HEK293 (cell line): ENCODE measurements at regions not wholly inside any gene's neighbourhood (a gene's known extent, or its start where the extent isn't known, plus 50 kb on each side); places are given as distances from the start of the nearest gene placed in this dataset.

Source experiments
- ATF2 ChIP-seq: fragments of 450-650 bp; formaldehyde crosslinking; IDR thresholded peaks from 2 replicates; pipeline ENCODE4 v1.5.1; 2016; ENCODE audit warnings: missing biosample characterization, missing genetic modification characterization, low read depth
- TCF7L2 ChIP-seq: IDR thresholded peaks from 2 replicates; pipeline ENCODE4 v1.6.1; 2011; ENCODE audit warnings: low read depth, mild to moderate bottlenecking, inconsistent platforms, low read length, moderate library complexity, borderline replicate concordance
- YY1 ChIP-seq: fragments of 450-650 bp; formaldehyde crosslinking; IDR thresholded peaks from 2 replicates; pipeline ENCODE4 v1.5.1; 2018; ENCODE audit warnings: missing biosample characterization, missing genetic modification characterization
- ZNF274 ChIP-seq, 2 experiments: fragments of 200-500 bp in 1 of 2; fragments of 450-650 bp in 1 of 2; sonication (Bioruptor generic) in 1 of 2; formaldehyde crosslinking in 1 of 2; IDR thresholded peaks; 2 replicates each; pipeline versions ENCODE4 v1.5.1 to v1.6.1; 2014 to 2016; ENCODE audit warnings: borderline replicate concordance in 1 of 2, inconsistent platforms in 1 of 2, low read length in 1 of 2, missing biosample characterization in 1 of 2, missing genetic modification characterization in 1 of 2
- ZNF302 ChIP-seq: fragments of 450-650 bp; formaldehyde crosslinking; IDR thresholded peaks from 2 replicates; pipeline ENCODE4 v1.5.1; 2016; ENCODE audit warnings: missing biosample characterization, missing genetic modification characterization, low read depth
- ZNF529 ChIP-seq: fragments of 450-650 bp; formaldehyde crosslinking; IDR thresholded peaks from 2 replicates; pipeline ENCODE4 v1.5.1; 2017; ENCODE audit warnings: missing genetic modification characterization, missing biosample characterization; ENCODE audit not compliant: insufficient replicate concordance
- ZNF639 ChIP-seq: fragments of 450-650 bp; formaldehyde crosslinking; IDR thresholded peaks from 2 replicates; pipeline ENCODE4 v1.5.1; 2016; ENCODE audit warnings: missing biosample characterization, missing genetic modification characterization
- ZNF664 ChIP-seq: fragments of 450-650 bp; formaldehyde crosslinking; IDR thresholded peaks from 2 replicates; pipeline ENCODE4 v1.5.1; 2016; ENCODE audit warnings: missing biosample characterization, missing genetic modification characterization
- ZNF791 ChIP-seq: fragments of 450-650 bp; formaldehyde crosslinking; IDR thresholded peaks from 2 replicates; pipeline ENCODE4 v1.5.1; 2016; ENCODE audit warnings: missing biosample characterization, missing genetic modification characterization
- TF ChIP-seq, protein P1 (sequence below): fragments of 450-650 bp; formaldehyde crosslinking; IDR thresholded peaks from 2 replicates; pipeline ENCODE4 v1.5.1; 2016; ENCODE audit warnings: missing biosample characterization, missing genetic modification characterization
- TF ChIP-seq, protein P2 (sequence below): sonication (generic); formaldehyde crosslinking; IDR thresholded peaks from 2 replicates; pipeline ENCODE4 v1.8.1; 2022; ENCODE audit warnings: mild to moderate bottlenecking, moderate library complexity, missing genetic modification reagents
- TF ChIP-seq, protein P3 (sequence below): fragments of 450-650 bp; formaldehyde crosslinking; IDR thresholded peaks from 2 replicates; pipeline ENCODE4 v1.5.1; 2016; ENCODE audit warnings: missing biosample characterization, missing genetic modification characterization
- TF ChIP-seq, protein P4 (sequence below): fragments of 450-650 bp; formaldehyde crosslinking; IDR thresholded peaks from 2 replicates; pipeline ENCODE4 v1.5.1; 2017; ENCODE audit warnings: missing biosample characterization, missing genetic modification characterization
- TF ChIP-seq, protein P5 (sequence below): fragments of 450-650 bp; formaldehyde crosslinking; IDR thresholded peaks from 2 replicates; pipeline ENCODE4 v1.5.1; 2016; ENCODE audit warnings: missing biosample characterization, missing genetic modification characterization

GRCh38 chr1:213844632-213845031 lies 143.1 kb upstream of the PROX1 start:
- TF ChIP-seq ZNF529 (tag by site-specific recombination) (no peak), ZNF791 (tag by site-specific recombination) (no peak), TCF7L2 (no peak), ZNF302 (no peak), ATF2 (no peak), ZNF639 (tag by site-specific recombination) (no peak), ZNF274 (IDR thresholded peaks at IDR 0.05; ENCODE audit: low read length) (no peak), ZNF274 (tag by site-specific recombination; IDR thresholded peaks at IDR 0.05; ENCODE audit: borderline replicate concordance) (no peak), ZNF664 (tag by site-specific recombination) (no peak), YY1 (tag by site-specific recombination) (no peak)
- TF ChIP-seq, protein P1, sequence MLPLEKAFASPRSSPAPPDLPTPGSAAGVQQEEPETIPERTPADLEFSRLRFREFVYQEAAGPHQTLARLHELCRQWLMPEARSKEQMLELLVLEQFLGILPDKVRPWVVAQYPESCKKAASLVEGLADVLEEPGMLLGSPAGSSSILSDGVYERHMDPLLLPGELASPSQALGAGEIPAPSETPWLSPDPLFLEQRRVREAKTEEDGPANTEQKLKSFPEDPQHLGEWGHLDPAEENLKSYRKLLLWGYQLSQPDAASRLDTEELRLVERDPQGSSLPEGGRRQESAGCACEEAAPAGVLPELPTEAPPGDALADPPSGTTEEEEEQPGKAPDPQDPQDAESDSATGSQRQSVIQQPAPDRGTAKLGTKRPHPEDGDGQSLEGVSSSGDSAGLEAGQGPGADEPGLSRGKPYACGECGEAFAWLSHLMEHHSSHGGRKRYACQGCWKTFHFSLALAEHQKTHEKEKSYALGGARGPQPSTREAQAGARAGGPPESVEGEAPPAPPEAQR = no peak
- TF ChIP-seq, protein P2, sequence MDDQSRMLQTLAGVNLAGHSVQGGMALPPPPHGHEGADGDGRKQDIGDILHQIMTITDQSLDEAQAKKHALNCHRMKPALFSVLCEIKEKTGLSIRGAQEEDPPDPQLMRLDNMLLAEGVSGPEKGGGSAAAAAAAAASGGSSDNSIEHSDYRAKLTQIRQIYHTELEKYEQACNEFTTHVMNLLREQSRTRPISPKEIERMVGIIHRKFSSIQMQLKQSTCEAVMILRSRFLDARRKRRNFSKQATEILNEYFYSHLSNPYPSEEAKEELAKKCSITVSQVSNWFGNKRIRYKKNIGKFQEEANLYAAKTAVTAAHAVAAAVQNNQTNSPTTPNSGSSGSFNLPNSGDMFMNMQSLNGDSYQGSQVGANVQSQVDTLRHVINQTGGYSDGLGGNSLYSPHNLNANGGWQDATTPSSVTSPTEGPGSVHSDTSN (CRISPR knock-in tag) = no peak
- TF ChIP-seq, protein P3, sequence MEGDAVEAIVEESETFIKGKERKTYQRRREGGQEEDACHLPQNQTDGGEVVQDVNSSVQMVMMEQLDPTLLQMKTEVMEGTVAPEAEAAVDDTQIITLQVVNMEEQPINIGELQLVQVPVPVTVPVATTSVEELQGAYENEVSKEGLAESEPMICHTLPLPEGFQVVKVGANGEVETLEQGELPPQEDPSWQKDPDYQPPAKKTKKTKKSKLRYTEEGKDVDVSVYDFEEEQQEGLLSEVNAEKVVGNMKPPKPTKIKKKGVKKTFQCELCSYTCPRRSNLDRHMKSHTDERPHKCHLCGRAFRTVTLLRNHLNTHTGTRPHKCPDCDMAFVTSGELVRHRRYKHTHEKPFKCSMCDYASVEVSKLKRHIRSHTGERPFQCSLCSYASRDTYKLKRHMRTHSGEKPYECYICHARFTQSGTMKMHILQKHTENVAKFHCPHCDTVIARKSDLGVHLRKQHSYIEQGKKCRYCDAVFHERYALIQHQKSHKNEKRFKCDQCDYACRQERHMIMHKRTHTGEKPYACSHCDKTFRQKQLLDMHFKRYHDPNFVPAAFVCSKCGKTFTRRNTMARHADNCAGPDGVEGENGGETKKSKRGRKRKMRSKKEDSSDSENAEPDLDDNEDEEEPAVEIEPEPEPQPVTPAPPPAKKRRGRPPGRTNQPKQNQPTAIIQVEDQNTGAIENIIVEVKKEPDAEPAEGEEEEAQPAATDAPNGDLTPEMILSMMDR (tag by site-specific recombination) = no peak
- TF ChIP-seq, protein P4, sequence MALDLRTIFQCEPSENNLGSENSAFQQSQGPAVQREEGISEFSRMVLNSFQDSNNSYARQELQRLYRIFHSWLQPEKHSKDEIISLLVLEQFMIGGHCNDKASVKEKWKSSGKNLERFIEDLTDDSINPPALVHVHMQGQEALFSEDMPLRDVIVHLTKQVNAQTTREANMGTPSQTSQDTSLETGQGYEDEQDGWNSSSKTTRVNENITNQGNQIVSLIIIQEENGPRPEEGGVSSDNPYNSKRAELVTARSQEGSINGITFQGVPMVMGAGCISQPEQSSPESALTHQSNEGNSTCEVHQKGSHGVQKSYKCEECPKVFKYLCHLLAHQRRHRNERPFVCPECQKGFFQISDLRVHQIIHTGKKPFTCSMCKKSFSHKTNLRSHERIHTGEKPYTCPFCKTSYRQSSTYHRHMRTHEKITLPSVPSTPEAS (tag by site-specific recombination) = no peak
- TF ChIP-seq, protein P5, sequence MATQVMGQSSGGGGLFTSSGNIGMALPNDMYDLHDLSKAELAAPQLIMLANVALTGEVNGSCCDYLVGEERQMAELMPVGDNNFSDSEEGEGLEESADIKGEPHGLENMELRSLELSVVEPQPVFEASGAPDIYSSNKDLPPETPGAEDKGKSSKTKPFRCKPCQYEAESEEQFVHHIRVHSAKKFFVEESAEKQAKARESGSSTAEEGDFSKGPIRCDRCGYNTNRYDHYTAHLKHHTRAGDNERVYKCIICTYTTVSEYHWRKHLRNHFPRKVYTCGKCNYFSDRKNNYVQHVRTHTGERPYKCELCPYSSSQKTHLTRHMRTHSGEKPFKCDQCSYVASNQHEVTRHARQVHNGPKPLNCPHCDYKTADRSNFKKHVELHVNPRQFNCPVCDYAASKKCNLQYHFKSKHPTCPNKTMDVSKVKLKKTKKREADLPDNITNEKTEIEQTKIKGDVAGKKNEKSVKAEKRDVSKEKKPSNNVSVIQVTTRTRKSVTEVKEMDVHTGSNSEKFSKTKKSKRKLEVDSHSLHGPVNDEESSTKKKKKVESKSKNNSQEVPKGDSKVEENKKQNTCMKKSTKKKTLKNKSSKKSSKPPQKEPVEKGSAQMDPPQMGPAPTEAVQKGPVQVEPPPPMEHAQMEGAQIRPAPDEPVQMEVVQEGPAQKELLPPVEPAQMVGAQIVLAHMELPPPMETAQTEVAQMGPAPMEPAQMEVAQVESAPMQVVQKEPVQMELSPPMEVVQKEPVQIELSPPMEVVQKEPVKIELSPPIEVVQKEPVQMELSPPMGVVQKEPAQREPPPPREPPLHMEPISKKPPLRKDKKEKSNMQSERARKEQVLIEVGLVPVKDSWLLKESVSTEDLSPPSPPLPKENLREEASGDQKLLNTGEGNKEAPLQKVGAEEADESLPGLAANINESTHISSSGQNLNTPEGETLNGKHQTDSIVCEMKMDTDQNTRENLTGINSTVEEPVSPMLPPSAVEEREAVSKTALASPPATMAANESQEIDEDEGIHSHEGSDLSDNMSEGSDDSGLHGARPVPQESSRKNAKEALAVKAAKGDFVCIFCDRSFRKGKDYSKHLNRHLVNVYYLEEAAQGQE (tag by site-specific recombination) = no peak
